Testis (tissue), 2 donors: ENCODE measurements at regions not wholly inside any gene's neighbourhood (a gene's known extent, or its start where the extent isn't known, plus 50 kb on each side); places are given as distances from the start of the nearest gene placed in this dataset.

ENCODE experiments used
- POLR2A ChIP-seq: fragments of 450-650 bp; IDR thresholded peaks from one replicate; pipeline ENCODE4 v1.6.1; 2017; ENCODE audit warnings: antibody characterized with exemption, mild to moderate bottlenecking, moderate library complexity
- TF ChIP-seq, protein P1 (sequence below), 3 experiments: fragments of 450-650 bp in 2 of 3; fragments of 200-600 bp in 1 of 3; sonication (generic) in 1 of 3; IDR thresholded peaks; one replicate each; pipeline ENCODE4 v1.5.1; 2016 to 2019; ENCODE audit warnings: antibody characterized with exemption in 3 of 3, mild to moderate bottlenecking in 2 of 3, moderate library complexity in 1 of 3

DNA sequence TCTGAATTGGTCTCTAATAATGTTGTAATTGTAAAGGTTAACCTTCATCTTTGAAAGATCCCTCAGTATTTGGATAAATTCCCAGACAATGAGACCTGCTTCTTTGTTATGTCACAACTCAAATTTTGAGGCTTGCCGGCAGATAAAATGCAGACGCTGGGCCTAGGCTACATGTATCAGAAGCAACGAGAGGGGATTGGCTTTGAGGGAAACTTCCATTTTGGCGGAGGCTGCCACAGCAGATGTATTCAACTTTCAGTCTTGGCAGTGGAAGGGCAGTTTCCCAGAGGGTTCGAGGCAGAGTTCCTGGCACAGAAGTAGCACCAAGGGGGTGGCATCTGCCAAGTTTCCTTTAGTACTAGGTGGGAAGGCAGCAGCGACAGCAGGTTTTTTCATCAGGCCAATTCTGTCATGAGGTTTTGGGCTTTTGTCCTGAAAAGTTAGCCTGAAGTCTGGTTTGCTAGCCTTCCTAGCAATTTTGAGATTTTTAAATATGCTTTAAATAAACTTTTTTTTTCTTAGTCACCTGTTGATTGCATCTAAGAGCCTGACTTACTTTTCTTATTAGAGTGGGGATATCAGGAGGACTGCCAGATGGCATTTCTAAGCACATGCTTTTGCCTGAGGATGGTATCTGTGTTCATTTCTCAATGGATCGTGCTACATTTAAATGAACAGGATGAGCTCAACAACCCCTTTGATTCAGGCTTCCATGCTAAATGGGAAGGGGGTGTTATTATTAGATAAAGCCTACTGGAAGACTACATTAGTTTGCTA, 89.5 kb upstream of the FAM3C start:
- TF ChIP-seq, protein P1, sequence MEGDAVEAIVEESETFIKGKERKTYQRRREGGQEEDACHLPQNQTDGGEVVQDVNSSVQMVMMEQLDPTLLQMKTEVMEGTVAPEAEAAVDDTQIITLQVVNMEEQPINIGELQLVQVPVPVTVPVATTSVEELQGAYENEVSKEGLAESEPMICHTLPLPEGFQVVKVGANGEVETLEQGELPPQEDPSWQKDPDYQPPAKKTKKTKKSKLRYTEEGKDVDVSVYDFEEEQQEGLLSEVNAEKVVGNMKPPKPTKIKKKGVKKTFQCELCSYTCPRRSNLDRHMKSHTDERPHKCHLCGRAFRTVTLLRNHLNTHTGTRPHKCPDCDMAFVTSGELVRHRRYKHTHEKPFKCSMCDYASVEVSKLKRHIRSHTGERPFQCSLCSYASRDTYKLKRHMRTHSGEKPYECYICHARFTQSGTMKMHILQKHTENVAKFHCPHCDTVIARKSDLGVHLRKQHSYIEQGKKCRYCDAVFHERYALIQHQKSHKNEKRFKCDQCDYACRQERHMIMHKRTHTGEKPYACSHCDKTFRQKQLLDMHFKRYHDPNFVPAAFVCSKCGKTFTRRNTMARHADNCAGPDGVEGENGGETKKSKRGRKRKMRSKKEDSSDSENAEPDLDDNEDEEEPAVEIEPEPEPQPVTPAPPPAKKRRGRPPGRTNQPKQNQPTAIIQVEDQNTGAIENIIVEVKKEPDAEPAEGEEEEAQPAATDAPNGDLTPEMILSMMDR (IDR thresholded peaks at IDR 0.05), result no peak
- TF ChIP-seq POLR2A, result no peak
